PC-3 (cell line): ENCODE measurements at regions not wholly inside any gene's neighbourhood (a gene's known extent, or its start where the extent isn't known, plus 50 kb on each side); places are given as distances from the start of the nearest gene placed in this dataset.

Experiments
- ATAC-seq: fragments of 200-7000 bp; cut with Tn5 transposase; 2 replicates; pipeline ENCODE4 v1.9.1; 2020; ENCODE audit warnings: mild to moderate bottlenecking, moderate library complexity
- BruUV-seq: library from RNA; stranded (reverse); fragments of 400-500 nt; replicated peaks from 2 replicates; lab custom pipeline; 2021; lab: Mats Ljungman, UMichigan
- CTCF ChIA-PET: fragments of 300-600 bp; sonication (Branson Sonifier 250); formaldehyde crosslinking; loops from one replicate; lab custom pipeline; 2022; ENCODE audit warnings: antibody characterized with exemption; lab: Charles Lee
- POLR2A ChIA-PET: fragments of 300-600 bp; sonication (Branson Sonifier 250); formaldehyde crosslinking; loops from one replicate; lab custom pipeline; 2022; ENCODE audit warnings: antibody characterized with exemption; ENCODE audit not compliant: unreplicated experiment; lab: Charles Lee
- DNase-seq: peaks from one replicate; pipeline ENCODE4 v3.0.0-alpha.2; 2015
- H2AFZ ChIP-seq: fragments of 300-600 bp; sonication (generic); 2 replicates; pipeline ENCODE4 v1.6.0; 2016; ENCODE audit warnings: antibody characterized with exemption, low read length
- H3F3A ChIP-seq: fragments of 300-600 bp; sonication (generic); one replicate; pipeline ENCODE4 v1.6.0; 2017; ENCODE audit warnings: antibody characterized with exemption, low read length, control low read depth, mild to moderate bottlenecking; ENCODE audit not compliant: unreplicated experiment
- H3K27ac ChIP-seq: fragments of 300-600 bp; sonication (generic); 2 replicates; pipeline ENCODE4 v1.5.1; 2016; ENCODE audit warnings: mild to moderate bottlenecking, low read length
- H3K27me3 ChIP-seq: fragments of 300-600 bp; sonication (generic); 2 replicates; pipeline ENCODE4 v1.6.1; 2016; ENCODE audit warnings: low read length, mixed read lengths
- H3K36me3 ChIP-seq: fragments of 300-600 bp; sonication (generic); 2 replicates; pipeline ENCODE4 v1.6.1; 2016; ENCODE audit warnings: low read depth, mixed run types, low read length, mixed read lengths
- H3K4me1 ChIP-seq: fragments of 300-600 bp; sonication (generic); 2 replicates; pipeline ENCODE4 v1.5.1; 2016; ENCODE audit warnings: low read length; ENCODE audit not compliant: insufficient read depth
- H3K4me2 ChIP-seq: fragments of 300-600 bp; sonication (generic); 2 replicates; pipeline ENCODE4 v1.6.0; 2016; ENCODE audit warnings: low read length
- H3K4me3 ChIP-seq: fragments of 300-600 bp; sonication (generic); 2 replicates; pipeline ENCODE4 v1.5.1; 2016; ENCODE audit warnings: mild to moderate bottlenecking, low read length, mixed read lengths
- H3K79me2 ChIP-seq: fragments of 300-600 bp; sonication (generic); 2 replicates; pipeline ENCODE4 v1.6.1; 2017; ENCODE audit warnings: low read length, mixed read lengths
- H3K9ac ChIP-seq: fragments of 300-600 bp; sonication (generic); 2 replicates; pipeline ENCODE4 v1.6.0; 2016; ENCODE audit warnings: mild to moderate bottlenecking, low read length
- H3K9me2 ChIP-seq: fragments of 300-600 bp; sonication (generic); replicated peaks from 2 replicates; pipeline ENCODE4 v1.6.1; 2016; ENCODE audit warnings: mixed run types, low read length, mixed read lengths
- H3K9me3 ChIP-seq: fragments of 300-600 bp; sonication (generic); 2 replicates; pipeline ENCODE4 v1.6.1; 2016; ENCODE audit warnings: low read length, mixed read lengths
- H4K20me1 ChIP-seq: fragments of 300-600 bp; sonication (generic); 2 replicates; pipeline ENCODE4 v1.6.1; 2016; ENCODE audit warnings: low read length, mixed read lengths
- EZH2 ChIP-seq: fragments of 300-600 bp; sonication (generic); IDR thresholded peaks from one replicate; pipeline ENCODE4 v1.6.1; 2017; ENCODE audit warnings: antibody characterized with exemption, mild to moderate bottlenecking, low read length; ENCODE audit not compliant: unreplicated experiment
- EZH2phosphoT487 ChIP-seq: fragments of 300-600 bp; sonication (generic); IDR thresholded peaks from 2 replicates; pipeline ENCODE4 v1.6.1; 2018; ENCODE audit warnings: mild to moderate bottlenecking, antibody characterized with exemption, low read length, borderline replicate concordance
- intact Hi-C: fragments of 100-400 bp; cut with micrococcal nuclease; formaldehyde crosslinking; loops from 2 replicates; pipeline ENCODE4 v1.9.0; 2023
- TF ChIP-seq, protein P1 (sequence below): fragments of 300-600 bp; sonication (generic); conservative IDR thresholded peaks from 2 replicates; pipeline ENCODE4 v1.5.1; 2017; ENCODE audit warnings: antibody characterized with exemption, low read depth, mild to moderate bottlenecking, low read length

- Histone ChIP-seq H2AFZ (no peak overlapping the region), H3K27me3 (no peaks in the 10 kb centered on the region), H3K9me2 (no peaks in the 10 kb centered on the region), H3K4me3 (no peak overlapping the region), H3K9ac (no peak overlapping the region), H4K20me1 (no peaks in the 10 kb centered on the region), H3K4me1 (no peaks in the 10 kb centered on the region), H3K27ac (no peak overlapping the region), H3K36me3 (no peaks in the 10 kb centered on the region), H3K4me2 (no peak overlapping the region), H3F3A (no peaks in the 10 kb centered on the region), H3K9me3 (no peaks in the 10 kb centered on the region), H3K79me2 (no peaks in the 10 kb centered on the region)
- no peak for TF ChIP-seq EZH2phosphoT487
- TF ChIP-seq, protein P1, sequence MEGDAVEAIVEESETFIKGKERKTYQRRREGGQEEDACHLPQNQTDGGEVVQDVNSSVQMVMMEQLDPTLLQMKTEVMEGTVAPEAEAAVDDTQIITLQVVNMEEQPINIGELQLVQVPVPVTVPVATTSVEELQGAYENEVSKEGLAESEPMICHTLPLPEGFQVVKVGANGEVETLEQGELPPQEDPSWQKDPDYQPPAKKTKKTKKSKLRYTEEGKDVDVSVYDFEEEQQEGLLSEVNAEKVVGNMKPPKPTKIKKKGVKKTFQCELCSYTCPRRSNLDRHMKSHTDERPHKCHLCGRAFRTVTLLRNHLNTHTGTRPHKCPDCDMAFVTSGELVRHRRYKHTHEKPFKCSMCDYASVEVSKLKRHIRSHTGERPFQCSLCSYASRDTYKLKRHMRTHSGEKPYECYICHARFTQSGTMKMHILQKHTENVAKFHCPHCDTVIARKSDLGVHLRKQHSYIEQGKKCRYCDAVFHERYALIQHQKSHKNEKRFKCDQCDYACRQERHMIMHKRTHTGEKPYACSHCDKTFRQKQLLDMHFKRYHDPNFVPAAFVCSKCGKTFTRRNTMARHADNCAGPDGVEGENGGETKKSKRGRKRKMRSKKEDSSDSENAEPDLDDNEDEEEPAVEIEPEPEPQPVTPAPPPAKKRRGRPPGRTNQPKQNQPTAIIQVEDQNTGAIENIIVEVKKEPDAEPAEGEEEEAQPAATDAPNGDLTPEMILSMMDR, result no peak
- TF ChIP-seq EZH2, result no peak
- BruUV-seq, result no TSS peak
- ATAC-seq (no peak), DNase-seq (no peak)
- ChIA-PET CTCF (no interaction called here), POLR2A (no interaction called here)
- intact Hi-C loops, result no loop called here
Measured at GRCh38 chr1:188906921-188907641, 1570.6 kb downstream of the BRINP3 start.

DNA sequence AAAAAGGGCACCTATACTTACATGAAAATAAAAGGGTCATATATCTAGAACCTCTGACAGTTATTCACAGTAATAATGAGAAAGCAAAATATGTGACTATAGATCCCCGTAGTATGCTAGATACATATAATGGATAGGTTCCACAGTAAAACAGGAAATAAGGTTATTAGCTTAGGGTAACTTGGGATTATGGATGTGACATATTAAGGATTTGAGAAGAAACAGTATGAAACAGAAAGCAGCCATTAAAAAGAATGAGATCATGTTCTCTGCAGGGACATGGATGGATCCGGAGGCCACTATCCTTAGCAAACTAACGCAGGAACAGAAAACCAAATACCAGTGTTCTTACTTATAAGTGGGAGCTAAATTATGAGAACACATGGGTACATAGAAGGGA is 1547.3 kb downstream of the BRINP3 start:
- H3K4me3 ChIP-seq, result no peak overlapping the region
- POLR2A ChIA-PET, result no interaction called here

DNA sequence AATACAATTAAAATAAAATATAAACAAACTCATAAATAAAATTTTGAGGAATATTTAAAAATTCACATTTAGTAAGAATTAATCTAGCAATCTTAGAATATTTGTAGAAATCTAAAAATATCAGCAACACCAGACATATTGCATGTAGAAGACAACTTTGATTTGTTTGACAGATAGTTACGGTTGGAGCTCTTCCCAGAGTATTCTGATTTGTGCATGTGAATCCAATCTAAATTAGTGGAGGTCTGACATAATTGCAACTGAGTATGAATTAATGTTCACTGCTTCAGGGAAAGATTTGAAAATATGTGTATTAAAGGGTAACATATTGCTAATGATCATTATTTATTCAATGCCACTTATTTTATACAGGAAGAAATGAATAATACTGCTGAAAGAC is 1546.2 kb downstream of the BRINP3 start:
- Histone ChIP-seq H3K4me3 (no peak overlapping the region), H3K9ac (no peak overlapping the region), H3K4me1 (no peaks in the 10 kb centered on the region), H3K4me2 (no peak overlapping the region), H3K36me3 (no peaks in the 10 kb centered on the region), H3K27me3 (no peaks in the 10 kb centered on the region), H3K79me2 (no peaks in the 10 kb centered on the region), H3K9me3 (no peaks in the 10 kb centered on the region), H2AFZ (no peak overlapping the region), H3K9me2 (no peaks in the 10 kb centered on the region), H4K20me1 (no peaks in the 10 kb centered on the region), H3F3A (no peaks in the 10 kb centered on the region), H3K27ac (no peak overlapping the region)
- ChIA-PET POLR2A (no interaction called here), CTCF (no interaction called here)
- DNase-seq, result no peak
- ATAC-seq, result no peak
- no TSS peak for BruUV-seq
- TF ChIP-seq, protein P1, result no peak
- TF ChIP-seq EZH2phosphoT487 (no peak), EZH2 (no peak)
- intact Hi-C loops, result loop anchor here (10.0 kb wide), 1 partner anchor 467 kb away; no protein-coding TSS in a partner anchor

More for the DNA sequence above, 1547.3 kb downstream of the BRINP3 start:
- H4K20me1 ChIP-seq, result no peaks in the 10 kb centered on the region
- CTCF ChIA-PET, result no interaction called here
- H3K27ac ChIP-seq, result no peak overlapping the region
- no peak for ATAC-seq
- no peaks in the 10 kb centered on the region for H3K9me3 ChIP-seq
- H3K9ac ChIP-seq, result no peak overlapping the region
- H3K27me3 ChIP-seq, result no peaks in the 10 kb centered on the region
- H3K79me2 ChIP-seq, result no peaks in the 10 kb centered on the region
- DNase-seq, result no peak
- no peaks in the 10 kb centered on the region for H3F3A ChIP-seq
- H3K36me3 ChIP-seq, result no peaks in the 10 kb centered on the region
- no peaks in the 10 kb centered on the region for H3K9me2 ChIP-seq
- intact Hi-C loops, result loop anchor here (10.0 kb wide), 1 partner anchor 466 kb away; no protein-coding TSS in a partner anchor
- H3K4me2 ChIP-seq, result no peak overlapping the region
- no peak overlapping the region for H2AFZ ChIP-seq
- TF ChIP-seq, protein P1, result no peak
- no peak for TF ChIP-seq EZH2phosphoT487
- no peak for TF ChIP-seq EZH2
- H3K4me1 ChIP-seq, result no peaks in the 10 kb centered on the region
- no TSS peak for BruUV-seq
